ENCODE measurements at regions not wholly inside any gene's neighbourhood (a gene's known extent, or its start where the extent isn't known, plus 50 kb on each side); places are given as distances from the start of the nearest gene placed in this dataset.

DNA sequence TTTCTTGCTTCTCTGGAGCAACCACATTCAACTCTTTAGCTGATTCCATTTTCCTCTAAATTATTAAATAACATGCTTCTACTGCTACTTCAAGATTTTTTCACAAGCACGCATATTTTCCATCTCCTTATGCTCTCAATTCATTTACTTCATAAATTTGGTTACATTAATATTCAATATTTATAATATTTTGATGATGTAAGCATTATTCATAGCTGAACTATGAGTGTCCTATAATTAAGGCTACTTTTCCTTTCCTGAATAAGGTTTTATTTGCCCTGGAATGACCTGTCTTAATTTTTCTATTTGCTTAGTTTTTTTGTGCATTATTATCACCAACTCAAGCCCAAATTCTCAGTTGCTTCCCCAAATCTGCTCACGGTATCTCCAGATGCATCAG is 109.4 kb upstream of the ADPGK start:
- H3K4me1 ChIP-seq (ENCODE audit: insufficient read depth, low read length) = peaks cover 3% of the 10 kb centered on the region
- no peak overlapping the region for H2AFZ ChIP-seq (ENCODE audit: low read length)
- no peaks in the 10 kb centered on the region for H3K79me2 ChIP-seq (ENCODE audit: insufficient read depth, low read length)
- H3K9me3 ChIP-seq (ENCODE audit: low read depth, low read length) = no peaks in the 10 kb centered on the region
- no peak for TF ChIP-seq CTCF (IDR thresholded peaks at IDR 0.05; ENCODE audit: extremely low read depth, low read depth, low read length)
- H3K36me3 ChIP-seq (ENCODE audit: insufficient read depth, low read length) = no peaks in the 10 kb centered on the region
- H4K20me1 ChIP-seq (ENCODE audit: insufficient read depth, low read length) = no peaks in the 10 kb centered on the region
- no peak overlapping the region for H3K4me2 ChIP-seq (ENCODE audit: insufficient read depth, low read length)
- no peak for DNase-seq (ENCODE audit: insufficient read length, low spot score, missing footprints)
- H3K4me3 ChIP-seq (ENCODE audit: insufficient read depth, low read length) = no peak overlapping the region
- no peak overlapping the region for H3K27ac ChIP-seq (ENCODE audit: low read depth, low read length)
- H3K27me3 ChIP-seq (ENCODE audit: insufficient read depth, low read length) = peaks cover 7% of the 10 kb centered on the region

GRCh38 chr15:72890043-72890442 is 106.5 kb upstream of the ADPGK start:
- DNase-seq (ENCODE audit: insufficient read length, low spot score, missing footprints) = no peak
- Histone ChIP-seq H3K79me2 (ENCODE audit: insufficient read depth, low read length) (no peaks in the 10 kb centered on the region), H3K4me2 (ENCODE audit: insufficient read depth, low read length) (no peak overlapping the region), H3K36me3 (ENCODE audit: insufficient read depth, low read length) (no peaks in the 10 kb centered on the region), H3K27me3 (ENCODE audit: insufficient read depth, low read length) (no peaks in the 10 kb centered on the region), H2AFZ (ENCODE audit: low read length) (no peak overlapping the region), H3K27ac (ENCODE audit: low read depth, low read length) (no peak overlapping the region), H4K20me1 (ENCODE audit: insufficient read depth, low read length) (no peaks in the 10 kb centered on the region), H3K9me3 (ENCODE audit: low read depth, low read length) (no peaks in the 10 kb centered on the region), H3K4me1 (ENCODE audit: insufficient read depth, low read length) (peaks cover 3% of the 10 kb centered on the region), H3K4me3 (ENCODE audit: insufficient read depth, low read length) (no peak overlapping the region)
- no peak for TF ChIP-seq CTCF (IDR thresholded peaks at IDR 0.05; ENCODE audit: extremely low read depth, low read depth, low read length)

DNA sequence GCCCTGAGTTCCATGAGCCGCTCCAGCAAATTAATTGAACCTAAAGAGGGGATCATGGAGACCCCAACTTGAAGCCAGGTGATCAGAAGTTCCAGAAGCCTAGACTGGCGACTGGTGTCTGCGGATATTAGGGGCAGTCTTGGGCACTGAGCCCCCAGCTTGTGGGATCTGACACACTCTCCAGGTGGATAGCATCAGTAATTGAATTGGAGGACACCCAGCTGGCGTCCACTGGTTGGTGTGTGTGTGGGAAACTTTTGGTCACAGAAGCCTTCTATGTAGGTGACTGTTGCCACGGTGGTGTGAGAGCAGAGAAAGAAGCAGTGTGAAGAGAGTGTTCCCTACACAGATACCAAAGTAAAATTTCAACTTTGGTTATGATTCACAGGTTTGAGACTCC is 106.0 kb upstream of the ADPGK start:
- Histone ChIP-seq H3K4me3 (ENCODE audit: insufficient read depth, low read length) (no peak overlapping the region), H4K20me1 (ENCODE audit: insufficient read depth, low read length) (no peaks in the 10 kb centered on the region), H3K4me1 (ENCODE audit: insufficient read depth, low read length) (peaks cover 3% of the 10 kb centered on the region), H2AFZ (ENCODE audit: low read length) (no peak overlapping the region), H3K9me3 (ENCODE audit: low read depth, low read length) (no peaks in the 10 kb centered on the region), H3K36me3 (ENCODE audit: insufficient read depth, low read length) (no peaks in the 10 kb centered on the region), H3K27me3 (ENCODE audit: insufficient read depth, low read length) (no peaks in the 10 kb centered on the region), H3K79me2 (ENCODE audit: insufficient read depth, low read length) (no peaks in the 10 kb centered on the region), H3K4me2 (ENCODE audit: insufficient read depth, low read length) (no peak overlapping the region), H3K27ac (ENCODE audit: low read depth, low read length) (no peak overlapping the region)
- no peak for DNase-seq (ENCODE audit: insufficient read length, low spot score, missing footprints)
- TF ChIP-seq CTCF (IDR thresholded peaks at IDR 0.05; ENCODE audit: extremely low read depth, low read depth, low read length) = no peak

GRCh38 chr15:72888811-72889210 is 105.3 kb upstream of the ADPGK start:
- Histone ChIP-seq H3K36me3 (ENCODE audit: insufficient read depth, low read length) (no peaks in the 10 kb centered on the region), H3K4me3 (ENCODE audit: insufficient read depth, low read length) (no peak overlapping the region), H3K27me3 (ENCODE audit: insufficient read depth, low read length) (no peaks in the 10 kb centered on the region), H4K20me1 (ENCODE audit: insufficient read depth, low read length) (no peaks in the 10 kb centered on the region), H2AFZ (ENCODE audit: low read length) (no peak overlapping the region), H3K4me2 (ENCODE audit: insufficient read depth, low read length) (no peak overlapping the region), H3K9me3 (ENCODE audit: low read depth, low read length) (no peaks in the 10 kb centered on the region), H3K27ac (ENCODE audit: low read depth, low read length) (no peak overlapping the region), H3K79me2 (ENCODE audit: insufficient read depth, low read length) (no peaks in the 10 kb centered on the region), H3K4me1 (ENCODE audit: insufficient read depth, low read length) (peaks cover 3% of the 10 kb centered on the region)
- no peak for DNase-seq (ENCODE audit: insufficient read length, low spot score, missing footprints)
- TF ChIP-seq CTCF (IDR thresholded peaks at IDR 0.05; ENCODE audit: extremely low read depth, low read depth, low read length) = no peak
